CD4-positive, alpha-beta T cell treated with Interleukin-10 for 1 hour (primary cell): ENCODE measurements at regions not wholly inside any gene's neighbourhood (a gene's known extent, or its start where the extent isn't known, plus 50 kb on each side); places are given as distances from the start of the nearest gene placed in this dataset.
"Not testable (repeated sequence)": the region's sequence is repeated elsewhere in the genome, so short reads cannot be mapped to it uniquely, and the experiment has no call there.

ENCODE experiments used
- DNase-seq: peaks from one replicate; pipeline ENCODE4 v3.0.0-alpha.2; 2020

GRCh38 chr13:87398047-87398446, 273.1 kb upstream of the SLITRK5 start:
- DNase-seq, result no peak

- no peak for DNase-seq
Observed at GRCh38 chr13:87403748-87404432, 267.3 kb upstream of the SLITRK5 start.

GRCh38 chr13:87426742-87427141, 244.4 kb upstream of the SLITRK5 start:
- DNase-seq, result no peak

- DNase-seq, result no peak
Observed at GRCh38 chr13:87444135-87444534, 227.0 kb upstream of the SLITRK5 start.

GRCh38 chr13:87452281-87452680, 218.9 kb upstream of the SLITRK5 start:
- no peak for DNase-seq

- no peak for DNase-seq
Observed at GRCh38 chr13:87453244-87453643, 217.9 kb upstream of the SLITRK5 start.

- DNase-seq, result no peak
Observed at GRCh38 chr13:87459419-87459818, 211.8 kb upstream of the SLITRK5 start.

GRCh38 chr13:87497426-87497825, 173.7 kb upstream of the SLITRK5 start:
- DNase-seq, result no peak

GRCh38 chr13:87498681-87499080, 172.5 kb upstream of the SLITRK5 start:
- DNase-seq, result no peak

- no peak for DNase-seq
Observed at GRCh38 chr13:87524775-87525174, 146.4 kb upstream of the SLITRK5 start.

GRCh38 chr13:87533776-87534175, 137.4 kb upstream of the SLITRK5 start:
- DNase-seq, result no peak

GRCh38 chr13:87535911-87536310, 135.3 kb upstream of the SLITRK5 start:
- no peak for DNase-seq

- DNase-seq, result no peak
Observed at GRCh38 chr13:87536499-87536898, 134.7 kb upstream of the SLITRK5 start.

GRCh38 chr13:87536899-87537298, 134.3 kb upstream of the SLITRK5 start:
- DNase-seq, result no peak

GRCh38 chr13:87537951-87538350, 133.2 kb upstream of the SLITRK5 start:
- DNase-seq, result no peak

- no peak for DNase-seq
Observed at GRCh38 chr13:87538366-87539052, 132.7 kb upstream of the SLITRK5 start.

GRCh38 chr13:87553142-87553541, 118.0 kb upstream of the SLITRK5 start:
- no peak for DNase-seq

GRCh38 chr13:87554045-87554444, 117.1 kb upstream of the SLITRK5 start:
- no peak for DNase-seq

- no peak for DNase-seq
Observed at GRCh38 chr13:87557788-87558187, 113.4 kb upstream of the SLITRK5 start.

GRCh38 chr13:87561580-87561979, 109.6 kb upstream of the SLITRK5 start:
- DNase-seq, result not testable (repeated sequence)

GRCh38 chr13:87570669-87571068, 100.5 kb upstream of the SLITRK5 start:
- no peak for DNase-seq

- DNase-seq, result no peak
Observed at GRCh38 chr13:87582399-87582798, 88.8 kb upstream of the SLITRK5 start.

GRCh38 chr13:87590518-87590917, 80.7 kb upstream of the SLITRK5 start:
- no peak for DNase-seq

- not testable (repeated sequence) for DNase-seq
Observed at GRCh38 chr13:87604437-87604836, 66.7 kb upstream of the SLITRK5 start.

GRCh38 chr13:87607266-87607665, 63.9 kb upstream of the SLITRK5 start:
- no peak for DNase-seq
